ENCODE measurements at regions not wholly inside any gene's neighbourhood (a gene's known extent, or its start where the extent isn't known, plus 50 kb on each side); places are given as distances from the start of the nearest gene placed in this dataset.
"Not testable (repeated sequence)": the region's sequence is repeated elsewhere in the genome, so short reads cannot be mapped to it uniquely, and the experiment has no call there.

- no peak overlapping the region for H3K27ac ChIP-seq (ENCODE audit: low read length)
- no peaks in the 10 kb centered on the region for H3K27me3 ChIP-seq (ENCODE audit: control insufficient read depth, insufficient read depth, low read length)
- peaks cover 69% of the 10 kb centered on the region for H3K9me3 ChIP-seq (ENCODE audit: control insufficient read depth, low read depth, low read length)
- H3K36me3 ChIP-seq (ENCODE audit: control insufficient read depth, low read depth, low read length), result no peaks in the 10 kb centered on the region
- H3K4me3 ChIP-seq (ENCODE audit: low read length), result no peak overlapping the region
- no peak overlapping the region for H3K9ac ChIP-seq (ENCODE audit: low read length)
- H3K4me1 ChIP-seq (ENCODE audit: control insufficient read depth, low read depth, low read length), result no peaks in the 10 kb centered on the region
These were observed 414.3 kb downstream of the TMEM121 start for GRCh38 chr14:105940534-105941225.

GRCh38 chr14:105941226-105942166, 415.1 kb downstream of the TMEM121 start:
- no peaks in the 10 kb centered on the region for H3K36me3 ChIP-seq (ENCODE audit: control insufficient read depth, low read depth, low read length)
- H3K4me1 ChIP-seq (ENCODE audit: control insufficient read depth, low read depth, low read length), result no peaks in the 10 kb centered on the region
- H3K9ac ChIP-seq (ENCODE audit: low read length), result no peak overlapping the region
- H3K9me3 ChIP-seq (ENCODE audit: control insufficient read depth, low read depth, low read length), result peaks cover 75% of the 10 kb centered on the region
- H3K4me3 ChIP-seq (ENCODE audit: low read length), result no peak overlapping the region
- no peak overlapping the region for H3K27ac ChIP-seq (ENCODE audit: low read length)
- no peaks in the 10 kb centered on the region for H3K27me3 ChIP-seq (ENCODE audit: control insufficient read depth, insufficient read depth, low read length)

- not testable (repeated sequence) for H3K36me3 ChIP-seq (ENCODE audit: control insufficient read depth, low read depth, low read length); H3K27me3 ChIP-seq (ENCODE audit: control insufficient read depth, insufficient read depth, low read length); H3K4me1 ChIP-seq (ENCODE audit: control insufficient read depth, low read depth, low read length); H3K27ac ChIP-seq (ENCODE audit: low read length); H3K4me3 ChIP-seq (ENCODE audit: low read length); H3K9ac ChIP-seq (ENCODE audit: low read length)
- H3K9me3 ChIP-seq (ENCODE audit: control insufficient read depth, low read depth, low read length), result peaks cover 72% of the 10 kb centered on the region
These were observed 416.3 kb downstream of the TMEM121 start for GRCh38 chr14:105942725-105943124.

GRCh38 chr14:105943973-105944602, 417.7 kb downstream of the TMEM121 start:
- Histone ChIP-seq H3K4me3 (ENCODE audit: low read length) (no peak overlapping the region), H3K27ac (ENCODE audit: low read length) (no peak overlapping the region), H3K9me3 (ENCODE audit: control insufficient read depth, low read depth, low read length) (peaks cover 62% of the 10 kb centered on the region), H3K9ac (ENCODE audit: low read length) (no peak overlapping the region), H3K36me3 (ENCODE audit: control insufficient read depth, low read depth, low read length) (no peaks in the 10 kb centered on the region), H3K27me3 (ENCODE audit: control insufficient read depth, insufficient read depth, low read length) (no peaks in the 10 kb centered on the region), H3K4me1 (ENCODE audit: control insufficient read depth, low read depth, low read length) (no peaks in the 10 kb centered on the region)

GRCh38 chr14:105944632-105945610, 418.5 kb downstream of the TMEM121 start:
- Histone ChIP-seq H3K36me3 (ENCODE audit: control insufficient read depth, low read depth, low read length) (no peaks in the 10 kb centered on the region), H3K27ac (ENCODE audit: low read length) (no peak overlapping the region), H3K9me3 (ENCODE audit: control insufficient read depth, low read depth, low read length) (peaks cover 57% of the 10 kb centered on the region), H3K4me3 (ENCODE audit: low read length) (no peak overlapping the region), H3K4me1 (ENCODE audit: control insufficient read depth, low read depth, low read length) (no peaks in the 10 kb centered on the region), H3K27me3 (ENCODE audit: control insufficient read depth, insufficient read depth, low read length) (no peaks in the 10 kb centered on the region), H3K9ac (ENCODE audit: low read length) (no peak overlapping the region)

GRCh38 chr14:105945896-105946295, 419.5 kb downstream of the TMEM121 start:
- peaks cover 47% of the 10 kb centered on the region for H3K9me3 ChIP-seq (ENCODE audit: control insufficient read depth, low read depth, low read length)

GRCh38 chr14:105947599-105947998, 421.2 kb downstream of the TMEM121 start:
- Histone ChIP-seq H3K36me3 (ENCODE audit: control insufficient read depth, low read depth, low read length) (no peaks in the 10 kb centered on the region), H3K27ac (ENCODE audit: low read length) (no peak overlapping the region), H3K27me3 (ENCODE audit: control insufficient read depth, insufficient read depth, low read length) (no peaks in the 10 kb centered on the region), H3K4me1 (ENCODE audit: control insufficient read depth, low read depth, low read length) (no peaks in the 10 kb centered on the region), H3K4me3 (ENCODE audit: low read length) (no peak overlapping the region), H3K9me3 (ENCODE audit: control insufficient read depth, low read depth, low read length) (peaks cover 44% of the 10 kb centered on the region), H3K9ac (ENCODE audit: low read length) (no peak overlapping the region)

More at GRCh38 chr14:105945896-105946295, 419.5 kb downstream of the TMEM121 start:
- Histone ChIP-seq H3K4me1 (ENCODE audit: control insufficient read depth, low read depth, low read length) (no peaks in the 10 kb centered on the region), H3K36me3 (ENCODE audit: control insufficient read depth, low read depth, low read length) (no peaks in the 10 kb centered on the region), H3K27me3 (ENCODE audit: control insufficient read depth, insufficient read depth, low read length) (no peaks in the 10 kb centered on the region), H3K27ac (ENCODE audit: low read length) (no peak overlapping the region), H3K9ac (ENCODE audit: low read length) (no peak overlapping the region), H3K4me3 (ENCODE audit: low read length) (no peak overlapping the region)

GRCh38 chr14:105948955-105949354, 422.6 kb downstream of the TMEM121 start:
- not testable (repeated sequence) for H3K9ac ChIP-seq (ENCODE audit: low read length)
- peaks cover 43% of the 10 kb centered on the region for H3K9me3 ChIP-seq (ENCODE audit: control insufficient read depth, low read depth, low read length)

GRCh38 chr14:105950364-105950892, 424.0 kb downstream of the TMEM121 start:
- not testable (repeated sequence) for H3K27me3 ChIP-seq (ENCODE audit: control insufficient read depth, insufficient read depth, low read length); H3K4me1 ChIP-seq (ENCODE audit: control insufficient read depth, low read depth, low read length); H3K36me3 ChIP-seq (ENCODE audit: control insufficient read depth, low read depth, low read length); H3K4me3 ChIP-seq (ENCODE audit: low read length); H3K27ac ChIP-seq (ENCODE audit: low read length); H3K9ac ChIP-seq (ENCODE audit: low read length)
- peaks cover 34% of the 10 kb centered on the region for H3K9me3 ChIP-seq (ENCODE audit: control insufficient read depth, low read depth, low read length)

More at GRCh38 chr14:105948955-105949354, 422.6 kb downstream of the TMEM121 start:
- H3K4me1 ChIP-seq (ENCODE audit: control insufficient read depth, low read depth, low read length); H3K27me3 ChIP-seq (ENCODE audit: control insufficient read depth, insufficient read depth, low read length); H3K36me3 ChIP-seq (ENCODE audit: control insufficient read depth, low read depth, low read length); H3K27ac ChIP-seq (ENCODE audit: low read length); H3K4me3 ChIP-seq (ENCODE audit: low read length): not testable (repeated sequence)

GRCh38 chr14:105951399-105951798, 425.0 kb downstream of the TMEM121 start:
- Histone ChIP-seq H3K9ac (ENCODE audit: low read length) (no peak overlapping the region), H3K27ac (ENCODE audit: low read length) (no peak overlapping the region), H3K4me3 (ENCODE audit: low read length) (no peak overlapping the region), H3K36me3 (ENCODE audit: control insufficient read depth, low read depth, low read length) (no peaks in the 10 kb centered on the region), H3K9me3 (ENCODE audit: control insufficient read depth, low read depth, low read length) (peaks cover 24% of the 10 kb centered on the region), H3K27me3 (ENCODE audit: control insufficient read depth, insufficient read depth, low read length) (no peaks in the 10 kb centered on the region), H3K4me1 (ENCODE audit: control insufficient read depth, low read depth, low read length) (no peaks in the 10 kb centered on the region)
